ENCODE measurements at regions not wholly inside any gene's neighbourhood (a gene's known extent, or its start where the extent isn't known, plus 50 kb on each side); places are given as distances from the start of the nearest gene placed in this dataset.
A peak's percentile ranks its signal among the peaks of the same experiment; 100 is the strongest.

GRCh38 chr5:82551840-82552385 is 273.8 kb upstream of the RPS23 start:
- Histone ChIP-seq H3K4me2 (ENCODE audit: insufficient read depth, low read length) (no peak overlapping the region), H3K4me1 (ENCODE audit: insufficient read depth, low read length) (no peaks in the 10 kb centered on the region), H3K4me3 (ENCODE audit: insufficient read depth, low read length) (no peak overlapping the region), H3K79me2 (ENCODE audit: insufficient read depth, low read length) (no peaks in the 10 kb centered on the region), H3K27ac (ENCODE audit: low read depth, low read length) (no peak overlapping the region), H3K9me3 (ENCODE audit: low read depth, low read length) (no peaks in the 10 kb centered on the region), H3K27me3 (ENCODE audit: insufficient read depth, low read length) (no peaks in the 10 kb centered on the region), H2AFZ (ENCODE audit: low read length) (no peak overlapping the region), H3K36me3 (ENCODE audit: insufficient read depth, low read length) (no peaks in the 10 kb centered on the region), H4K20me1 (ENCODE audit: insufficient read depth, low read length) (no peaks in the 10 kb centered on the region)
- no peak for TF ChIP-seq CTCF (IDR thresholded peaks at IDR 0.05; ENCODE audit: extremely low read depth, low read depth, low read length)
- DNase-seq (ENCODE audit: insufficient read length, low spot score, missing footprints): no peak

- H3K4me2 ChIP-seq (ENCODE audit: insufficient read depth, low read length): no peak overlapping the region
- no peak for TF ChIP-seq CTCF (IDR thresholded peaks at IDR 0.05; ENCODE audit: extremely low read depth, low read depth, low read length)
- peaks cover 3% of the 10 kb centered on the region for H3K27me3 ChIP-seq (ENCODE audit: insufficient read depth, low read length)
- no peak overlapping the region for H3K27ac ChIP-seq (ENCODE audit: low read depth, low read length)
- no peaks in the 10 kb centered on the region for H3K79me2 ChIP-seq (ENCODE audit: insufficient read depth, low read length)
- no peaks in the 10 kb centered on the region for H3K36me3 ChIP-seq (ENCODE audit: insufficient read depth, low read length)
- H3K4me1 ChIP-seq (ENCODE audit: insufficient read depth, low read length): no peaks in the 10 kb centered on the region
- DNase-seq (ENCODE audit: insufficient read length, low spot score, missing footprints): no peak
- no peak overlapping the region for H2AFZ ChIP-seq (ENCODE audit: low read length)
- no peaks in the 10 kb centered on the region for H3K9me3 ChIP-seq (ENCODE audit: low read depth, low read length)
- H3K4me3 ChIP-seq (ENCODE audit: insufficient read depth, low read length): no peak overlapping the region
- H4K20me1 ChIP-seq (ENCODE audit: insufficient read depth, low read length): no peaks in the 10 kb centered on the region
These were observed 273.0 kb upstream of the RPS23 start for GRCh38 chr5:82551192-82551591.

GRCh38 chr5:82549263-82549662 is 271.1 kb upstream of the RPS23 start:
- H3K4me1 ChIP-seq (ENCODE audit: insufficient read depth, low read length): no peaks in the 10 kb centered on the region
- H3K27me3 ChIP-seq (ENCODE audit: insufficient read depth, low read length): peaks cover 3% of the 10 kb centered on the region
- TF ChIP-seq CTCF (IDR thresholded peaks at IDR 0.05; ENCODE audit: extremely low read depth, low read depth, low read length): no peak

GRCh38 chr5:82544004-82544403 is 265.9 kb upstream of the RPS23 start:
- no peak overlapping the region for H3K4me2 ChIP-seq (ENCODE audit: insufficient read depth, low read length)
- DNase-seq (ENCODE audit: insufficient read length, low spot score, missing footprints): peak; percentile 3
- no peak for TF ChIP-seq CTCF (IDR thresholded peaks at IDR 0.05; ENCODE audit: extremely low read depth, low read depth, low read length)
- no peak overlapping the region for H3K4me3 ChIP-seq (ENCODE audit: insufficient read depth, low read length)
- H3K27ac ChIP-seq (ENCODE audit: low read depth, low read length): no peak overlapping the region
- no peaks in the 10 kb centered on the region for H4K20me1 ChIP-seq (ENCODE audit: insufficient read depth, low read length)
- H2AFZ ChIP-seq (ENCODE audit: low read length): no peak overlapping the region
- no peaks in the 10 kb centered on the region for H3K79me2 ChIP-seq (ENCODE audit: insufficient read depth, low read length)
- H3K36me3 ChIP-seq (ENCODE audit: insufficient read depth, low read length): no peaks in the 10 kb centered on the region
- H3K4me1 ChIP-seq (ENCODE audit: insufficient read depth, low read length): no peaks in the 10 kb centered on the region
- no peaks in the 10 kb centered on the region for H3K9me3 ChIP-seq (ENCODE audit: low read depth, low read length)
- H3K27me3 ChIP-seq (ENCODE audit: insufficient read depth, low read length): peaks cover 3% of the 10 kb centered on the region

More at GRCh38 chr5:82549263-82549662, 271.1 kb upstream of the RPS23 start:
- H2AFZ ChIP-seq (ENCODE audit: low read length): no peak overlapping the region
- H3K79me2 ChIP-seq (ENCODE audit: insufficient read depth, low read length): no peaks in the 10 kb centered on the region
- no peak for DNase-seq (ENCODE audit: insufficient read length, low spot score, missing footprints)
- H3K27ac ChIP-seq (ENCODE audit: low read depth, low read length): no peak overlapping the region
- H3K4me3 ChIP-seq (ENCODE audit: insufficient read depth, low read length): no peak overlapping the region
- no peak overlapping the region for H3K4me2 ChIP-seq (ENCODE audit: insufficient read depth, low read length)
- no peaks in the 10 kb centered on the region for H3K9me3 ChIP-seq (ENCODE audit: low read depth, low read length)
- no peaks in the 10 kb centered on the region for H4K20me1 ChIP-seq (ENCODE audit: insufficient read depth, low read length)
- no peaks in the 10 kb centered on the region for H3K36me3 ChIP-seq (ENCODE audit: insufficient read depth, low read length)
